GM13976 (cell line): ENCODE measurements at regions not wholly inside any gene's neighbourhood (a gene's known extent, or its start where the extent isn't known, plus 50 kb on each side); places are given as distances from the start of the nearest gene placed in this dataset.

Experiments used
- DNase-seq: peaks from one replicate; pipeline ENCODE4 v3.0.0; 2012; ENCODE audit warnings: low spot score
- in situ Hi-C: fragments of 300-500 bp; cut with MboI; formaldehyde crosslinking; loops from one replicate; pipeline ENCODE4 v1.12.0; 2022; ENCODE audit warnings: low sequenced_read_pairs, mixed read lengths, inconsistent platforms; ENCODE audit not compliant: unreplicated experiment
- TF ChIP-seq, protein P1 (sequence below): IDR thresholded peaks from 2 replicates; pipeline ENCODE4 v1.5.1; 2012; ENCODE audit warnings: borderline replicate concordance, mild to moderate bottlenecking; ENCODE audit not compliant: insufficient read depth; ENCODE audit errors: extremely low read depth, missing control alignments, control extremely low read depth

DNA sequence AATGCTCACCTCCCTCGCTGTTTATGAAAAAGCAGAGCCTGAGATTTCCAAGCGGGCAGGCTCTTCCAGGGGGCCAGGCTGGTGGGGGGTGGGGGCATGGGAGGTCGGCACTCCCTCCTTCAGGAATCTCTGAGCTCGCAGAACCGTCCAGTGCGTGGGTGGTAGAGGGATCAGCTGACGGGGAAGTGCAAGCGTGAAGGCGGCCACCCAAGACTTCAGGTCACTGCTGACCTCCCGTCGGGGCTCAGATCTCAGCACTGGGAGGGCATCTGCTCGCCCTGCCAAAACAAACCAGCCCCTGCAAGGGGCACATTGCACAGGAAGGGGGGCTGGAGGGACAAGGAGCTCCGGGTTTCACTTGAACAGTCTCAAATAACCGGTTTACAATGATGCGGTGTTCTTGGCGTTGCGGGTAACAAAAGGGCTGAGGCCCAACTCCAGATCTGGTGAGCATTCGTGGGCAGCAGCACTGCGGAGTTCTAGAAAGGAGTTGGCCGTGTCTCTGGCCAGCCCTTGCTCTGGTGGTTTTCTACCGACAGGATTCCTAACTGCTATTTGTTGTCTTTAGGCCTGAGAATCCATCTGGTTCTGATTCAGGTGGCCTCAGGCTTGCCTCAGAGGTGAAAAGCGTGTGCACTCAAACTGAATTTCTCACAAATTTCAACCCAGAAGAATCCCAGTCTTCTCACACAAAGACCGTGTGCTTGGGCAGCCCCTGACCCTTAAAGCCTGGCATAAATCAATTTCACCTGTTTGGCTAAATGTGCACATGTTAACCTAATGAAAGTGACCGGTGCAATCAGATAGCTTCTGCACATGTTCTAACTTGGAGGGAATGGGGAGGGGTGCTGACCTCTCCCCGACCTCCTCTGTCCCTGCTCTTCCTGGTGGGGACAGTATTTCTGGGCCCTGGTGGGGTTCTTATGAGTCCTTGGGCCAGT, 191.6 kb downstream of the MYLK4 start:
- in situ Hi-C loops = no loop called here
- no peak for DNase-seq
- TF ChIP-seq, protein P1, sequence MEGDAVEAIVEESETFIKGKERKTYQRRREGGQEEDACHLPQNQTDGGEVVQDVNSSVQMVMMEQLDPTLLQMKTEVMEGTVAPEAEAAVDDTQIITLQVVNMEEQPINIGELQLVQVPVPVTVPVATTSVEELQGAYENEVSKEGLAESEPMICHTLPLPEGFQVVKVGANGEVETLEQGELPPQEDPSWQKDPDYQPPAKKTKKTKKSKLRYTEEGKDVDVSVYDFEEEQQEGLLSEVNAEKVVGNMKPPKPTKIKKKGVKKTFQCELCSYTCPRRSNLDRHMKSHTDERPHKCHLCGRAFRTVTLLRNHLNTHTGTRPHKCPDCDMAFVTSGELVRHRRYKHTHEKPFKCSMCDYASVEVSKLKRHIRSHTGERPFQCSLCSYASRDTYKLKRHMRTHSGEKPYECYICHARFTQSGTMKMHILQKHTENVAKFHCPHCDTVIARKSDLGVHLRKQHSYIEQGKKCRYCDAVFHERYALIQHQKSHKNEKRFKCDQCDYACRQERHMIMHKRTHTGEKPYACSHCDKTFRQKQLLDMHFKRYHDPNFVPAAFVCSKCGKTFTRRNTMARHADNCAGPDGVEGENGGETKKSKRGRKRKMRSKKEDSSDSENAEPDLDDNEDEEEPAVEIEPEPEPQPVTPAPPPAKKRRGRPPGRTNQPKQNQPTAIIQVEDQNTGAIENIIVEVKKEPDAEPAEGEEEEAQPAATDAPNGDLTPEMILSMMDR = no peak

DNA sequence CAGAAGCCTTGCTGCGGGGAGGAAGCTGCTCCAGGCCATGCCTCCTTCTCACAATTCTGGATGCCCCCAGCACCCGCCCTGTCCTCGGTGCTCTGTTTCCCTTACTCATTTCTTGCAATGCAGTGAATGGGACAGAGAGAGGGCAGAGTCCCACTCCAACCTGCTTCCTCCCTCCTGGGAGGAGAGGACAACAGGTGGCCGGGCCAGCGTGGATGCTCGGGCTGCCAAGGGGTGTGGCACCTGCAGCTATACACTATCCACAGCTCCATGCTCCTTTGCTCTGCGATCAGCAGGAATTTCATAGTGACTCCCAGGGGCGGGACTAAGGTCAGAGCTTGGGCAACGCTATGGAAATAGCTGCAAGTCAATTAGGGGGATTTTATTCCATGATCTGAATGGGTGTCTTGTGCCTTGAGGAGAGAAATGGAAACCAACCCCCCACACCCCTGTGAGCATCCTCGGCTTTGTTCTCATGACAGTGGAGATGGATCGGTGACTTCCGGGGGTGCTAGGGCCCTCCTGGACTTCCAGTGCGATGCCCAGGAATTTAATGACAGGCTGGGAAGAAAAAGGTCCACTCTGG, 192.5 kb downstream of the MYLK4 start:
- no peak for DNase-seq
- TF ChIP-seq, protein P1 = no peak
- in situ Hi-C loops = no loop called here

- no peak for DNase-seq
- TF ChIP-seq, protein P1 = no peak
- in situ Hi-C loops = no loop called here
Observed at GRCh38 chr6:2557181-2557720, 193.5 kb downstream of the MYLK4 start.

- DNase-seq = no peak
- TF ChIP-seq, protein P1 = no peak
- in situ Hi-C loops = no loop called here
Observed at GRCh38 chr6:2556761-2557160, 194.0 kb downstream of the MYLK4 start.

- DNase-seq = no peak
- in situ Hi-C loops = no loop called here
- TF ChIP-seq, protein P1 = no peak
Observed at GRCh38 chr6:2554651-2555260, 196.0 kb downstream of the MYLK4 start.

DNA sequence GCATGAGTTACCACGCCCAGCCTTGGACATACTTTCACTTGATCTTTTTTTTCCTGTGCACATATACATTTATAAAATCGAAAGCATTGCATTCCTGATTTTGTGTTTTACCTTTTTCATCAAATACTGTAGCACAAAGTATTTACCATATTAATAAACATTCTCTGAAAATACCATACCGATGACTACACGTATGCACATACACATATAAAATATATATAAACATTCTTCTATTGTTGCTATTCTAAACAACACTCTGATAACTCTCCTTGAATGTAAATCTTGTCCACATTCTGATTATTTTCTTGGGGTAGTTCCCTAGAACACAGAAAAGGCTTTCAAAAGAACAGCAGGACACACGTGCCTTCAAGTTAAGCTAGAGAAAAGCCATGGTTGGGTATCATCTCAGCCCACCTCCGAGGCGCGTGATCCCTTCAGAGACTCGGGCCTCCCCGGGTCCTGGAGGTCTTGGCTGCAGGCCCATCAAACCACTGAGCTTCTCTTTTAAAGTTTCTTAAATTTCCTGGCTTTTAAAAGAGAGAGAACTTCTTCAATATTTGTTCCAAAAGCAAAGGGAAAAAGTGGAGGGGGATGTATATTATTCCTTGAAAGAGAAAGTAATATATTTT, 198.1 kb downstream of the MYLK4 start:
- TF ChIP-seq, protein P1 = no peak
- no peak for DNase-seq
- in situ Hi-C loops = no loop called here
